ENCODE measurements at regions not wholly inside any gene's neighbourhood (a gene's known extent, or its start where the extent isn't known, plus 50 kb on each side); places are given as distances from the start of the nearest gene placed in this dataset.

- DNase-seq = no peak
Measured at GRCh38 chr1:198040880-198041279, 115.9 kb upstream of the NEK7 start.

- DNase-seq = no peak
Measured at GRCh38 chr1:198042168-198042567, 114.6 kb upstream of the NEK7 start.

GRCh38 chr1:198047913-198048312, 108.9 kb upstream of the NEK7 start:
- no peak for DNase-seq

GRCh38 chr1:198054510-198054909, 102.3 kb upstream of the NEK7 start:
- no peak for DNase-seq

- no peak for DNase-seq
Measured at GRCh38 chr1:198056255-198056654, 100.5 kb upstream of the NEK7 start.

- no peak for DNase-seq
Measured at GRCh38 chr1:198064181-198064580, 92.6 kb upstream of the NEK7 start.

- DNase-seq = no peak
Measured at GRCh38 chr1:198068285-198068684, 88.5 kb upstream of the NEK7 start.

- DNase-seq = no peak
Measured at GRCh38 chr1:198072177-198072576, 84.6 kb upstream of the NEK7 start.

GRCh38 chr1:198075296-198075695, 81.5 kb upstream of the NEK7 start:
- no peak for DNase-seq

GRCh38 chr1:198079432-198079951, 77.3 kb upstream of the NEK7 start:
- DNase-seq = no peak

- DNase-seq = no peak
Measured at GRCh38 chr1:198082576-198082975, 74.2 kb upstream of the NEK7 start.

- DNase-seq = no peak
Measured at GRCh38 chr1:198083549-198083948, 73.2 kb upstream of the NEK7 start.

GRCh38 chr1:198084241-198084908, 72.4 kb upstream of the NEK7 start:
- DNase-seq = no peak

- DNase-seq = no peak
Measured at GRCh38 chr1:198086051-198086745, 70.6 kb upstream of the NEK7 start.

GRCh38 chr1:198087831-198088230, 69.0 kb upstream of the NEK7 start:
- no peak for DNase-seq

GRCh38 chr1:198088360-198089071, 68.3 kb upstream of the NEK7 start:
- peak in 2 of 3 donors; percentile 37 to 43 for DNase-seq

GRCh38 chr1:198096390-198096789, 60.4 kb upstream of the NEK7 start:
- no peak for DNase-seq

- DNase-seq = no peak
Measured at GRCh38 chr1:198099755-198100154, 57.0 kb upstream of the NEK7 start.

- no peak for DNase-seq
Measured at GRCh38 chr1:198101716-198102453, 54.9 kb upstream of the NEK7 start.

- DNase-seq = no peak
Measured at GRCh38 chr1:198102454-198102827, 54.4 kb upstream of the NEK7 start.

GRCh38 chr1:198105185-198105584, 51.6 kb upstream of the NEK7 start:
- DNase-seq = no peak

- DNase-seq = no peak
Measured at GRCh38 chr1:198106011-198106410, 50.8 kb upstream of the NEK7 start.
